Prostate gland (tissue), 2 donors: ENCODE measurements at regions not wholly inside any gene's neighbourhood (a gene's known extent, or its start where the extent isn't known, plus 50 kb on each side); places are given as distances from the start of the nearest gene placed in this dataset.

Experiments used
- DNase-seq: peaks from one replicate; pipeline ENCODE4 v3.0.0-alpha.2; 2019; ENCODE audit warnings: low spot score
- H3K27ac ChIP-seq, 2 donors: fragments of 200-600 bp; sonication (generic); 2 replicates each; pipeline ENCODE4 v1.5.1; 2017 to 2019
- H3K27me3 ChIP-seq: fragments of 200-600 bp; sonication (generic); replicated peaks from 2 replicates; pipeline ENCODE4 v1.5.1; 2019; ENCODE audit not compliant: insufficient read depth
- H3K36me3 ChIP-seq, 2 donors: fragments of 200-600 bp; sonication (generic); 1 replicate in 1 of 2; 2 replicates in 1 of 2; pipeline versions ENCODE4 v1.5.1 to v1.8.1; 2017 to 2019
- H3K4me1 ChIP-seq: fragments of 200-600 bp; sonication (generic); replicated peaks from 2 replicates; pipeline ENCODE4 v1.5.1; 2019
- H3K4me3 ChIP-seq, 2 donors: fragments of 200-600 bp; sonication (generic); 2 replicates each; pipeline ENCODE4 v1.5.1; 2017 to 2019
- H3K9me3 ChIP-seq: fragments of 200-600 bp; sonication (generic); 2 replicates; pipeline ENCODE4 v1.5.1; 2017
- CTCF ChIP-seq, 4 experiments: fragments of 200-600 bp in 2 of 4; fragments of 450-650 bp in 2 of 4; sonication (generic) in 2 of 4; IDR thresholded peaks; 1 replicate in 3 of 4; 2 replicates in 1 of 4; pipeline ENCODE4 v1.5.1; 2016 to 2019; ENCODE audit warnings: antibody characterized with exemption in 4 of 4, mild to moderate bottlenecking in 2 of 4, moderate library complexity in 2 of 4
- POLR2A ChIP-seq: fragments of 450-650 bp; IDR thresholded peaks from one replicate; pipeline ENCODE4 v1.6.1; 2016; ENCODE audit warnings: antibody characterized with exemption, mild to moderate bottlenecking
- POLR2AphosphoS5 ChIP-seq: sonication (generic); formaldehyde crosslinking; IDR thresholded peaks from one replicate; pipeline ENCODE4 v1.6.1; 2017; ENCODE audit warnings: antibody characterized with exemption
- WGBS: methylation state at CpG from one replicate; pipeline ENCODE4 v1.1.5; 2018; 5-methylcytosine and 5-hydroxymethylcytosine counted together
- intact Hi-C: fragments of 100-400 bp; cut with DNase I; formaldehyde crosslinking; loops from one replicate; pipeline ENCODE4 v1.14.2; 2022

GRCh38 chr1:200337410-200337809 is 72.4 kb downstream of the ZNF281 start:
- H3K27ac ChIP-seq: no peak overlapping the region
- no peaks in the 10 kb centered on the region for H3K36me3 ChIP-seq
- intact Hi-C loops: no loop called here
- WGBS: 70% methylated on average over 2 of the region's 2 CpGs
- no peaks in the 10 kb centered on the region for H3K27me3 ChIP-seq
- no peaks in the 10 kb centered on the region for H3K9me3 ChIP-seq
- H3K4me1 ChIP-seq: no peaks in the 10 kb centered on the region
- DNase-seq: no peak
- H3K4me3 ChIP-seq: no peak overlapping the region
- no peak for TF ChIP-seq POLR2AphosphoS5
- no peak for TF ChIP-seq POLR2A
- TF ChIP-seq CTCF (IDR thresholded peaks at IDR 0.05): no peak

- 38% methylated on average over 4 of the region's 4 CpGs for WGBS
Measured at GRCh38 chr1:200336901-200337391, 72.9 kb downstream of the ZNF281 start.

GRCh38 chr1:200336101-200336845 is 73.6 kb downstream of the ZNF281 start:
- Histone ChIP-seq H3K27ac (no peak overlapping the region), H3K4me3 (no peak overlapping the region), H3K4me1 (no peaks in the 10 kb centered on the region), H3K9me3 (no peaks in the 10 kb centered on the region), H3K36me3 (no peaks in the 10 kb centered on the region), H3K27me3 (no peaks in the 10 kb centered on the region)
- TF ChIP-seq CTCF (IDR thresholded peaks at IDR 0.05) (no peak), POLR2A (no peak), POLR2AphosphoS5 (no peak)
- intact Hi-C loops: no loop called here
- no peak for DNase-seq
- 60% methylated on average over 4 of the region's 4 CpGs for WGBS

More at GRCh38 chr1:200336901-200337391, 72.9 kb downstream of the ZNF281 start:
- Histone ChIP-seq H3K27ac (no peak overlapping the region), H3K4me3 (no peak overlapping the region), H3K27me3 (no peaks in the 10 kb centered on the region), H3K4me1 (no peaks in the 10 kb centered on the region), H3K36me3 (no peaks in the 10 kb centered on the region), H3K9me3 (no peaks in the 10 kb centered on the region)
- TF ChIP-seq CTCF (IDR thresholded peaks at IDR 0.05) (no peak), POLR2A (no peak), POLR2AphosphoS5 (no peak)
- no peak for DNase-seq
- intact Hi-C loops: no loop called here

- Histone ChIP-seq H3K36me3 (no peaks in the 10 kb centered on the region), H3K4me1 (no peaks in the 10 kb centered on the region), H3K27me3 (no peaks in the 10 kb centered on the region), H3K4me3 (no peak overlapping the region), H3K27ac (no peak overlapping the region), H3K9me3 (no peaks in the 10 kb centered on the region)
- WGBS: 89% methylated on average over 2 of the region's 2 CpGs
- DNase-seq: no peak
- TF ChIP-seq POLR2AphosphoS5 (no peak), POLR2A (no peak), CTCF (IDR thresholded peaks at IDR 0.05) (no peak)
- intact Hi-C loops: no loop called here
Measured at GRCh38 chr1:200334661-200335256, 75.1 kb downstream of the ZNF281 start.

- no peak overlapping the region for H3K27ac ChIP-seq
- no peaks in the 10 kb centered on the region for H3K4me1 ChIP-seq
- no peak overlapping the region for H3K4me3 ChIP-seq
- H3K27me3 ChIP-seq: no peaks in the 10 kb centered on the region
- 92% methylated on average over 7 of the region's 7 CpGs for WGBS
- no peaks in the 10 kb centered on the region for H3K36me3 ChIP-seq
- TF ChIP-seq CTCF (IDR thresholded peaks at IDR 0.05) (no peak), POLR2AphosphoS5 (no peak), POLR2A (no peak)
- intact Hi-C loops: no loop called here
- no peak for DNase-seq
- H3K9me3 ChIP-seq: no peaks in the 10 kb centered on the region
Measured at GRCh38 chr1:200333329-200333728, 76.5 kb downstream of the ZNF281 start.
